Kidney (tissue), 13 donors: ENCODE measurements at regions not wholly inside any gene's neighbourhood (a gene's known extent, or its start where the extent isn't known, plus 50 kb on each side); places are given as distances from the start of the nearest gene placed in this dataset.

Source experiments
- DNase-seq, 5 donors: peaks; one replicate each; pipeline ENCODE4 v3.0.0-alpha.2; 2013 to 2020
- FAIRE-seq: peaks from 2 replicates; lab custom pipeline; 2012; peaks lifted over from hg19 to GRCh38; lab: Jason Lieb, UNC
- H3K27ac ChIP-seq, 2 donors: one replicate each; pipeline ENCODE4 v1.7.0; 2013; ENCODE audit warnings: low read depth in 2 of 2, low read length in 2 of 2, inconsistent platforms in 1 of 2
- H3K27me3 ChIP-seq: one replicate; pipeline ENCODE4 v1.7.1; 2013; ENCODE audit warnings: low read length, inconsistent platforms; ENCODE audit not compliant: control insufficient read depth, insufficient read depth
- H3K36me3 ChIP-seq, 3 donors: one replicate each; pipeline versions ENCODE4 v1.7.0 to v1.7.1; 2013; ENCODE audit warnings: low read length in 3 of 3, control low read depth in 1 of 3, inconsistent platforms in 1 of 3; ENCODE audit not compliant: insufficient read depth in 3 of 3, control insufficient read depth in 2 of 3
- H3K4me1 ChIP-seq, 3 donors: one replicate each; pipeline versions ENCODE4 v1.7.0 to v1.7.1; 2013; ENCODE audit warnings: low read length in 3 of 3, inconsistent platforms in 1 of 3, low read depth in 1 of 3; ENCODE audit not compliant: control insufficient read depth in 2 of 3, insufficient read depth in 2 of 3
- H3K4me3 ChIP-seq, 3 donors: one replicate each; pipeline versions ENCODE4 v1.7.0 to v1.8.1; 2013; ENCODE audit warnings: low read length in 3 of 3, control low read depth in 1 of 3, inconsistent platforms in 1 of 3
- H3K9ac ChIP-seq, 3 donors: one replicate each; pipeline versions ENCODE4 v1.7.0 to v1.7.1; 2013; ENCODE audit warnings: low read length in 3 of 3, control low read depth in 1 of 3, inconsistent platforms in 1 of 3
- H3K9me3 ChIP-seq, 3 donors: one replicate each; pipeline versions ENCODE4 v1.7.0 to v1.7.1; 2013; ENCODE audit warnings: low read length in 3 of 3, control low read depth in 1 of 3, inconsistent platforms in 1 of 3; ENCODE audit not compliant: control insufficient read depth in 2 of 3, insufficient read depth in 1 of 3
- intact Hi-C: fragments of 100-400 bp; cut with DNase I; formaldehyde crosslinking; loops from one replicate; pipeline ENCODE4 v1.11.1; 2022
- TF ChIP-seq, protein P1 (sequence below): IDR thresholded peaks from 3 replicates; pipeline ENCODE4 v1.5.1; 2012; ENCODE audit warnings: mild to moderate bottlenecking, moderate library complexity, borderline replicate concordance; ENCODE audit not compliant: insufficient read depth; ENCODE audit errors: extremely low read depth
- donor health status: control.
- donor health status: control.
- donor health status: control.
- donor health status: control.
- donor health status: control.
- donor health status: DM: yes; HTN: yes; CAD: no.
- donor health status: Normal renal cell carcinoma (clear cell type).

DNA sequence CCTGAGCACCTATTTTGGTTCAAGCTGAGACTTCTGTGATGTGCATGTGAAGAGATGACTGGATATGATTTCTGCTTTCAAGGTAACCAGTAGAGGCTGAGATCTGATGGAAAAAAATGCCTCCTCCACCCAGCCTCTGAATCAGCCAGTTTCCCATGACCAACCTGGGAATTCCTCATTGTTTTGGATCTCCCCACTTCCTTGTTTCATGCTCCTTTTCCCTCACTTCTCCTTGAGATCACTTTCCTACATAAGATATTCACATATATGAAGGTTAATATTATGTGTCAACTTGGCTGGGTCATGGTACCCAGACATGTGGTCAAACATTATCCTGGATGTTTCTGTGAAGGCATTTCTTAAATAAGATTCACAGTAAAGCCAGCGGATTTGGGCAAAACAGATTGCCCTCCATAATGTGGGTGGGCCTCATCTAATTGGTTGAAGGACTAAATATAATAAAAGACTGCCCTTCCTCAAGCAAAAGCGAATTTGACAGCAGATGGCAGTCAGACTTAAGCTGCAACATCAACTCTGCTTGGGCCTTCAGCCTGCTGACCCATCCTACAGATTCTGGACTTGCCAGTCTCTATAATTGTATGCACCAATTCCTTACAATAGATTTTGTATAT lies 379.4 kb downstream of the TNS1 start:
- Histone ChIP-seq H3K4me3 (no peak overlapping the region), H3K9ac (no peak overlapping the region), H3K27me3 (no peaks in the 10 kb centered on the region), H3K4me1 (peaks cover 5 to 9% (median 9%) of the 10 kb centered on the region in 3 donors), H3K27ac (no peak overlapping the region), H3K9me3 (no peaks in the 10 kb centered on the region), H3K36me3 (no peaks in the 10 kb centered on the region)
- TF ChIP-seq, protein P1, sequence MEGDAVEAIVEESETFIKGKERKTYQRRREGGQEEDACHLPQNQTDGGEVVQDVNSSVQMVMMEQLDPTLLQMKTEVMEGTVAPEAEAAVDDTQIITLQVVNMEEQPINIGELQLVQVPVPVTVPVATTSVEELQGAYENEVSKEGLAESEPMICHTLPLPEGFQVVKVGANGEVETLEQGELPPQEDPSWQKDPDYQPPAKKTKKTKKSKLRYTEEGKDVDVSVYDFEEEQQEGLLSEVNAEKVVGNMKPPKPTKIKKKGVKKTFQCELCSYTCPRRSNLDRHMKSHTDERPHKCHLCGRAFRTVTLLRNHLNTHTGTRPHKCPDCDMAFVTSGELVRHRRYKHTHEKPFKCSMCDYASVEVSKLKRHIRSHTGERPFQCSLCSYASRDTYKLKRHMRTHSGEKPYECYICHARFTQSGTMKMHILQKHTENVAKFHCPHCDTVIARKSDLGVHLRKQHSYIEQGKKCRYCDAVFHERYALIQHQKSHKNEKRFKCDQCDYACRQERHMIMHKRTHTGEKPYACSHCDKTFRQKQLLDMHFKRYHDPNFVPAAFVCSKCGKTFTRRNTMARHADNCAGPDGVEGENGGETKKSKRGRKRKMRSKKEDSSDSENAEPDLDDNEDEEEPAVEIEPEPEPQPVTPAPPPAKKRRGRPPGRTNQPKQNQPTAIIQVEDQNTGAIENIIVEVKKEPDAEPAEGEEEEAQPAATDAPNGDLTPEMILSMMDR: no peak
- intact Hi-C loops: no loop called here
- FAIRE-seq (no peak), DNase-seq (no peak)

DNA sequence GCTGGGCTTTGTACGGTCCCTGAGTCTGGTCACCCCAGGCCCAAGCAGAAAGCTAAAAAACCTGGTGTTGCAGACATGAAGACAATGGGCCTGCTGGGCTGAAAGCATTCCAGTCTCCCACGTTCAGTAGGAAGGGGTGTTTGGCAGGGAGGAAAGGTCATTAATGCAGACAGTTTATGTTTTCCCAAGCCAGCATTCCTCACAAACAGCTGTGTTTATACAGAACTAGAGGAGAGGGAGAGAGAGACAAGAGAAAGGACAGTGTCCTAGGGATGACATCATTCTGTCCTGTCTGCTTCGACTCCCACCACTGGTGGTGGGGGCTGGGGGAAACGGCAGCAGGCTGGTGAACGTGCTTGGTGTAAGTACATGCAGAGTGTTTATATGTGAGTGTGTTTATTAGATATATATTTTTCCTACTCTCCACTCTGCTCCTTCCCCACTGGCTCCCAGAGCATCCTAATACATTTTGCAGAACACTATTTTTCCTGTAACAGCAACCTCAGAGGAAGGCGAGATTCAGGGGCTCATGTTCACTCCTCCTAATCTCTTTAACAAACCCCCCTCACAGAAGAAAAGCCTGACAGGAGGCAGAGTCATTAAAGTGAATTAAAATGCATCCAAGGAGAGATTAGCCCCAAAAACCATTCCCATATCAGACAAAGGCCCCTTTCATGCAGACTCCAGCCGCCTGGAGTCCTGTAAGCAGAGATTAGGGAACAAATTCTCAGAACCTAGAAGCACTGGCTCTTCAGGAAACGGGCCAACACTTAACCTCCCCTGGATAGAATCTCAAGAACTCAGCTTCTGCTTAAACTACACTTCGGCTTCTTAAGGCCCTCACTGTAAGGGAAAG lies 380.4 kb downstream of the TNS1 start:
- no peaks in the 10 kb centered on the region for H3K36me3 ChIP-seq
- TF ChIP-seq, protein P1: no peak
- H3K9me3 ChIP-seq: no peaks in the 10 kb centered on the region
- H3K4me3 ChIP-seq: no peak overlapping the region
- FAIRE-seq (no peak), DNase-seq (peak in 4 of 5 donors; percentile 80 to 96 (median 91))
- H3K27me3 ChIP-seq: no peaks in the 10 kb centered on the region
- intact Hi-C loops: no loop called here
- peaks cover 0 to 9% (median 5%) of the 10 kb centered on the region in 3 donors for H3K4me1 ChIP-seq
- no peak overlapping the region for H3K9ac ChIP-seq
- H3K27ac ChIP-seq: no peak overlapping the region

DNA sequence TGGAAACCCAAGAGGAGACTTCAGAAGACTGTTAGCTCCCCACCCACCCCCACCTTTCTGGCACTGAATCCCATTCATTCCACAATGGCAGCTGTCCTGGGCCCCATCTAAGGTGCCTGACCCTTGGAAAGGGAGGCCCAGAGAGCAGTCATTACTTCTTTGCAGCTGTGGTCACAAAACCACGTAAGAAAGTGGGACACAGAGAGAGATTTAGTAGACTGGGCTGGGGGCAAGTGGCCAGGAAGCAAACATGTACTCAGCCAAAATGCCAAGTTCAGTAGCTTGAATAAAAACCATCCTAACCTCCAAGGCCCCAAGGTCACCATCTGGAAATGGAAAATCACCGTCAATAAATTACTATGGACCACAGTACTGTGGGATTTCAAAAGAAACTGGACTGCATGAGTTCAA lies 381.4 kb downstream of the TNS1 start:
- no peaks in the 10 kb centered on the region for H3K9me3 ChIP-seq
- H3K4me1 ChIP-seq: peaks cover 3 to 9% (median 5%) of the 10 kb centered on the region in 3 donors
- H3K9ac ChIP-seq: no peak overlapping the region
- DNase-seq (peak in 2 of 5 donors; percentile 25 to 68), FAIRE-seq (no peak)
- H3K27ac ChIP-seq: no peak overlapping the region
- TF ChIP-seq, protein P1: no peak
- no peaks in the 10 kb centered on the region for H3K36me3 ChIP-seq
- no peak overlapping the region for H3K4me3 ChIP-seq
- H3K27me3 ChIP-seq: no peaks in the 10 kb centered on the region
- intact Hi-C loops: no loop called here
